Kidney (tissue), 13 donors: ENCODE measurements at regions not wholly inside any gene's neighbourhood (a gene's known extent, or its start where the extent isn't known, plus 50 kb on each side); places are given as distances from the start of the nearest gene placed in this dataset.
"Not testable (repeated sequence)": the region's sequence is repeated elsewhere in the genome, so short reads cannot be mapped to it uniquely, and the experiment has no call there.

Source experiments
- DNase-seq, 5 donors: peaks; one replicate each; pipeline ENCODE4 v3.0.0-alpha.2; 2013 to 2020
- FAIRE-seq: peaks from 2 replicates; lab custom pipeline; 2012; peaks lifted over from hg19 to GRCh38; lab: Jason Lieb, UNC
- H3K27ac ChIP-seq, 2 donors: one replicate each; pipeline ENCODE4 v1.7.0; 2013; ENCODE audit warnings: low read depth in 2 of 2, low read length in 2 of 2, inconsistent platforms in 1 of 2
- H3K27me3 ChIP-seq: one replicate; pipeline ENCODE4 v1.7.1; 2013; ENCODE audit warnings: low read length, inconsistent platforms; ENCODE audit not compliant: control insufficient read depth, insufficient read depth
- H3K36me3 ChIP-seq, 3 donors: one replicate each; pipeline versions ENCODE4 v1.7.0 to v1.7.1; 2013; ENCODE audit warnings: low read length in 3 of 3, control low read depth in 1 of 3, inconsistent platforms in 1 of 3; ENCODE audit not compliant: insufficient read depth in 3 of 3, control insufficient read depth in 2 of 3
- H3K4me1 ChIP-seq, 3 donors: one replicate each; pipeline versions ENCODE4 v1.7.0 to v1.7.1; 2013; ENCODE audit warnings: low read length in 3 of 3, inconsistent platforms in 1 of 3, low read depth in 1 of 3; ENCODE audit not compliant: control insufficient read depth in 2 of 3, insufficient read depth in 2 of 3
- H3K4me3 ChIP-seq, 3 donors: one replicate each; pipeline versions ENCODE4 v1.7.0 to v1.8.1; 2013; ENCODE audit warnings: low read length in 3 of 3, control low read depth in 1 of 3, inconsistent platforms in 1 of 3
- H3K9ac ChIP-seq, 3 donors: one replicate each; pipeline versions ENCODE4 v1.7.0 to v1.7.1; 2013; ENCODE audit warnings: low read length in 3 of 3, control low read depth in 1 of 3, inconsistent platforms in 1 of 3
- H3K9me3 ChIP-seq, 3 donors: one replicate each; pipeline versions ENCODE4 v1.7.0 to v1.7.1; 2013; ENCODE audit warnings: low read length in 3 of 3, control low read depth in 1 of 3, inconsistent platforms in 1 of 3; ENCODE audit not compliant: control insufficient read depth in 2 of 3, insufficient read depth in 1 of 3
- intact Hi-C: fragments of 100-400 bp; cut with DNase I; formaldehyde crosslinking; loops from one replicate; pipeline ENCODE4 v1.11.1; 2022
- TF ChIP-seq, protein P1 (sequence below): IDR thresholded peaks from 3 replicates; pipeline ENCODE4 v1.5.1; 2012; ENCODE audit warnings: mild to moderate bottlenecking, moderate library complexity, borderline replicate concordance; ENCODE audit not compliant: insufficient read depth; ENCODE audit errors: extremely low read depth
- donor health status: control.
- donor health status: control.
- donor health status: control.
- donor health status: control.
- donor health status: control.
- donor health status: DM: yes; HTN: yes; CAD: no.
- donor health status: Normal renal cell carcinoma (clear cell type).

DNA sequence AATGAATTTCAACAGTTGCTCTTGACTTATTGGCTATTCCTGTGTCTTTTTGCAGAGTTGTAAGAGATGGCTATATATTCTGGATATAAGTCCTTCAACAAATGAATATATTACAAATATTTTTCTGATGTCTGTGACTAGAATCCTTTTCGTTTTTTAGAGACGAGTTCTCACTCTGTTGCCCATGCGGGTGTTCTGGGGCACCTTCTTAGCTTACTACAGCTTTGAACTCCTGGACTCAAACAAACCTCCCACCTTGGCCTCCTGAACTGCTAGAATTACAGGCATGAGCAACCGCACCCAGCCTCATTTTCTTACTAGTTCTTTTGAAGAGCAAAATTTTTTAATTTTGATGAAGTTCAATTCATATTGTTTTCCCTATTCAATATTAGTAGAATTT is 287.8 kb downstream of the LIG4 start:
- TF ChIP-seq, protein P1, sequence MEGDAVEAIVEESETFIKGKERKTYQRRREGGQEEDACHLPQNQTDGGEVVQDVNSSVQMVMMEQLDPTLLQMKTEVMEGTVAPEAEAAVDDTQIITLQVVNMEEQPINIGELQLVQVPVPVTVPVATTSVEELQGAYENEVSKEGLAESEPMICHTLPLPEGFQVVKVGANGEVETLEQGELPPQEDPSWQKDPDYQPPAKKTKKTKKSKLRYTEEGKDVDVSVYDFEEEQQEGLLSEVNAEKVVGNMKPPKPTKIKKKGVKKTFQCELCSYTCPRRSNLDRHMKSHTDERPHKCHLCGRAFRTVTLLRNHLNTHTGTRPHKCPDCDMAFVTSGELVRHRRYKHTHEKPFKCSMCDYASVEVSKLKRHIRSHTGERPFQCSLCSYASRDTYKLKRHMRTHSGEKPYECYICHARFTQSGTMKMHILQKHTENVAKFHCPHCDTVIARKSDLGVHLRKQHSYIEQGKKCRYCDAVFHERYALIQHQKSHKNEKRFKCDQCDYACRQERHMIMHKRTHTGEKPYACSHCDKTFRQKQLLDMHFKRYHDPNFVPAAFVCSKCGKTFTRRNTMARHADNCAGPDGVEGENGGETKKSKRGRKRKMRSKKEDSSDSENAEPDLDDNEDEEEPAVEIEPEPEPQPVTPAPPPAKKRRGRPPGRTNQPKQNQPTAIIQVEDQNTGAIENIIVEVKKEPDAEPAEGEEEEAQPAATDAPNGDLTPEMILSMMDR, result no peak
- Histone ChIP-seq H3K4me3 (no peak overlapping the region), H3K9ac (no peak overlapping the region), H3K4me1 (no peaks in the 10 kb centered on the region), H3K9me3 (no peaks in the 10 kb centered on the region), H3K27ac (no peak overlapping the region), H3K27me3 (no peaks in the 10 kb centered on the region), H3K36me3 (no peaks in the 10 kb centered on the region)
- FAIRE-seq (no peak), DNase-seq (no peak)
- intact Hi-C loops, result no loop called here

GRCh38 chr13:107926515-107926914 is 288.8 kb downstream of the LIG4 start:
- H3K27me3 ChIP-seq, FAIRE-seq, DNase-seq, H3K36me3 ChIP-seq, H3K27ac ChIP-seq, H3K9me3 ChIP-seq, intact Hi-C loops, H3K4me3 ChIP-seq, H3K9ac ChIP-seq, H3K4me1 ChIP-seq: not testable (repeated sequence)

DNA sequence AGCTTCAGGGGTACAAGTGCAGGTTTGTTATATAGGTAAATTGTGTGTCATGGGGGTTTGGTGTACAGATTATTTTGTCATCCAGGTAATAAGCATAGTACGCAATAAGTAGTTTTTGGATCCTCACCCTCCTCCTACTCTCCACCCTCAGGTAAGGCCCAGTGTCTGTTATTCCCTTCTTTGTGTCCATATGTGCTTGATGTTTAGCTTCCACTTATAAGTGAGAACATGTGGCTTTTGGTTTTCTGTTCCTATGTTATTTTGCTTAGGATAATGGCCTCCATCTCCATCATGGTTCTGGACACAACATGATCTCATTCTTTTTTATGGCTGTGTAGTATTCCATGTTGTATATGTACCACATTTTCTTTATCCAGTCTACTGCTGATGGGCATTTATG is 298.4 kb downstream of the LIG4 start:
- H3K9ac ChIP-seq, H3K36me3 ChIP-seq, H3K27me3 ChIP-seq, intact Hi-C loops, H3K4me1 ChIP-seq, DNase-seq, H3K27ac ChIP-seq, FAIRE-seq, H3K9me3 ChIP-seq, H3K4me3 ChIP-seq: not testable (repeated sequence)

GRCh38 chr13:107912745-107913144 is 302.6 kb downstream of the LIG4 start:
- TF ChIP-seq, protein P1, result no peak
- no peaks in the 10 kb centered on the region for H3K9me3 ChIP-seq
- intact Hi-C loops, result no loop called here
- no peak for FAIRE-seq
- DNase-seq, result no peak
- no peak overlapping the region for H3K4me3 ChIP-seq
- H3K27ac ChIP-seq, result no peak overlapping the region
- H3K4me1 ChIP-seq, result no peaks in the 10 kb centered on the region
- H3K9ac ChIP-seq, result no peak overlapping the region
- H3K27me3 ChIP-seq, result no peaks in the 10 kb centered on the region
- H3K36me3 ChIP-seq, result no peaks in the 10 kb centered on the region
